ENCODE measurements at regions not wholly inside any gene's neighbourhood (a gene's known extent, or its start where the extent isn't known, plus 50 kb on each side); places are given as distances from the start of the nearest gene placed in this dataset.

DNA sequence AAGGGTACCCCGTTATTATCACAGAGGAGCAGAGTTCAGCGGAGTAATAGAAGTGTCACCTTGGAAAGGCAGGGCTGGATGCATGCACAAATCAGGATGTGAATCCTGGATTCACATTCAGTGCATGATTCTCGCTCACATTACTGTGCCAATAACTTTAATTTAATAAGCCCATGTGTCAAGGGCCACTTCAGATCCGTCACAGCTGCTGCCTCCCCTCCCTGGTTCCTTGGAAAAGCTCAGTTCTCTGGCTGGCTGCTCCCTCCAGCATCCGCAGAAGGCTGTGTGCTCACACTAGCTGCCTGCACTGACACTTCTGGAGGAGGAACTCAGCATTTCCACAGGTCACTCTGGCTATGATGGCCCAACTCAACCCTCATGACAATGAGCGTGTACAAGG is 256.8 kb upstream of the ADAMTS16 start:
- H3K27ac Mint-ChIP-seq: no peak overlapping the region
- no peak overlapping the region for H3K4me2 ChIP-seq
- H3K27me3 ChIP-seq (ENCODE audit: insufficient read depth): no peaks in the 10 kb centered on the region
- no peak overlapping the region for H3K4me3 Mint-ChIP-seq
- ATAC-seq (no peak), DNase-seq (ENCODE audit: low spot score) (no peak)
- H3K4me1 ChIP-seq (ENCODE audit: insufficient read depth): no peaks in the 10 kb centered on the region
- H3F3A ChIP-seq (replicated peaks; ENCODE audit: low read depth): no peaks in the 10 kb centered on the region
- H3K4me3 ChIP-seq: no peak overlapping the region
- H4K20me1 ChIP-seq (replicated peaks; ENCODE audit: insufficient read depth): no peaks in the 10 kb centered on the region
- H3K79me2 ChIP-seq (replicated peaks; ENCODE audit: insufficient read depth): no peaks in the 10 kb centered on the region
- H3K4me1 Mint-ChIP-seq: peaks cover 4% of the 10 kb centered on the region; the same call in 1 of the 3 replicates
- no peaks in the 10 kb centered on the region for H3K36me3 ChIP-seq (ENCODE audit: insufficient read depth)
- no peak overlapping the region for H2AFZ ChIP-seq
- no peaks in the 10 kb centered on the region for H3K36me3 Mint-ChIP-seq (ENCODE audit: low read depth)
- no peaks in the 10 kb centered on the region for H3K9me2 ChIP-seq (ENCODE audit: insufficient read depth)
- TF ChIP-seq, protein P1, sequence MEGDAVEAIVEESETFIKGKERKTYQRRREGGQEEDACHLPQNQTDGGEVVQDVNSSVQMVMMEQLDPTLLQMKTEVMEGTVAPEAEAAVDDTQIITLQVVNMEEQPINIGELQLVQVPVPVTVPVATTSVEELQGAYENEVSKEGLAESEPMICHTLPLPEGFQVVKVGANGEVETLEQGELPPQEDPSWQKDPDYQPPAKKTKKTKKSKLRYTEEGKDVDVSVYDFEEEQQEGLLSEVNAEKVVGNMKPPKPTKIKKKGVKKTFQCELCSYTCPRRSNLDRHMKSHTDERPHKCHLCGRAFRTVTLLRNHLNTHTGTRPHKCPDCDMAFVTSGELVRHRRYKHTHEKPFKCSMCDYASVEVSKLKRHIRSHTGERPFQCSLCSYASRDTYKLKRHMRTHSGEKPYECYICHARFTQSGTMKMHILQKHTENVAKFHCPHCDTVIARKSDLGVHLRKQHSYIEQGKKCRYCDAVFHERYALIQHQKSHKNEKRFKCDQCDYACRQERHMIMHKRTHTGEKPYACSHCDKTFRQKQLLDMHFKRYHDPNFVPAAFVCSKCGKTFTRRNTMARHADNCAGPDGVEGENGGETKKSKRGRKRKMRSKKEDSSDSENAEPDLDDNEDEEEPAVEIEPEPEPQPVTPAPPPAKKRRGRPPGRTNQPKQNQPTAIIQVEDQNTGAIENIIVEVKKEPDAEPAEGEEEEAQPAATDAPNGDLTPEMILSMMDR (conservative IDR thresholded peaks at IDR 0.05; ENCODE audit: low read depth in 2 of 2): no peak
- no peak for TF ChIP-seq NANOG (IDR thresholded peaks at IDR 0.05; ENCODE audit: borderline replicate concordance)
- TF ChIP-seq EZH2 (IDR thresholded peaks at IDR 0.05; ENCODE audit: low read depth, unreplicated experiment): no peak
- no peak for TF ChIP-seq ZNF114 (CRISPR knock-in tag; IDR thresholded peaks at IDR 0.05)
- TF ChIP-seq STAT1 (IDR thresholded peaks at IDR 0.05; ENCODE audit: unreplicated experiment): no peak
- no peak for TF ChIP-seq EZH2phosphoT487 (IDR thresholded peaks at IDR 0.05; ENCODE audit: unreplicated experiment)
- TF ChIP-seq, protein P2, sequence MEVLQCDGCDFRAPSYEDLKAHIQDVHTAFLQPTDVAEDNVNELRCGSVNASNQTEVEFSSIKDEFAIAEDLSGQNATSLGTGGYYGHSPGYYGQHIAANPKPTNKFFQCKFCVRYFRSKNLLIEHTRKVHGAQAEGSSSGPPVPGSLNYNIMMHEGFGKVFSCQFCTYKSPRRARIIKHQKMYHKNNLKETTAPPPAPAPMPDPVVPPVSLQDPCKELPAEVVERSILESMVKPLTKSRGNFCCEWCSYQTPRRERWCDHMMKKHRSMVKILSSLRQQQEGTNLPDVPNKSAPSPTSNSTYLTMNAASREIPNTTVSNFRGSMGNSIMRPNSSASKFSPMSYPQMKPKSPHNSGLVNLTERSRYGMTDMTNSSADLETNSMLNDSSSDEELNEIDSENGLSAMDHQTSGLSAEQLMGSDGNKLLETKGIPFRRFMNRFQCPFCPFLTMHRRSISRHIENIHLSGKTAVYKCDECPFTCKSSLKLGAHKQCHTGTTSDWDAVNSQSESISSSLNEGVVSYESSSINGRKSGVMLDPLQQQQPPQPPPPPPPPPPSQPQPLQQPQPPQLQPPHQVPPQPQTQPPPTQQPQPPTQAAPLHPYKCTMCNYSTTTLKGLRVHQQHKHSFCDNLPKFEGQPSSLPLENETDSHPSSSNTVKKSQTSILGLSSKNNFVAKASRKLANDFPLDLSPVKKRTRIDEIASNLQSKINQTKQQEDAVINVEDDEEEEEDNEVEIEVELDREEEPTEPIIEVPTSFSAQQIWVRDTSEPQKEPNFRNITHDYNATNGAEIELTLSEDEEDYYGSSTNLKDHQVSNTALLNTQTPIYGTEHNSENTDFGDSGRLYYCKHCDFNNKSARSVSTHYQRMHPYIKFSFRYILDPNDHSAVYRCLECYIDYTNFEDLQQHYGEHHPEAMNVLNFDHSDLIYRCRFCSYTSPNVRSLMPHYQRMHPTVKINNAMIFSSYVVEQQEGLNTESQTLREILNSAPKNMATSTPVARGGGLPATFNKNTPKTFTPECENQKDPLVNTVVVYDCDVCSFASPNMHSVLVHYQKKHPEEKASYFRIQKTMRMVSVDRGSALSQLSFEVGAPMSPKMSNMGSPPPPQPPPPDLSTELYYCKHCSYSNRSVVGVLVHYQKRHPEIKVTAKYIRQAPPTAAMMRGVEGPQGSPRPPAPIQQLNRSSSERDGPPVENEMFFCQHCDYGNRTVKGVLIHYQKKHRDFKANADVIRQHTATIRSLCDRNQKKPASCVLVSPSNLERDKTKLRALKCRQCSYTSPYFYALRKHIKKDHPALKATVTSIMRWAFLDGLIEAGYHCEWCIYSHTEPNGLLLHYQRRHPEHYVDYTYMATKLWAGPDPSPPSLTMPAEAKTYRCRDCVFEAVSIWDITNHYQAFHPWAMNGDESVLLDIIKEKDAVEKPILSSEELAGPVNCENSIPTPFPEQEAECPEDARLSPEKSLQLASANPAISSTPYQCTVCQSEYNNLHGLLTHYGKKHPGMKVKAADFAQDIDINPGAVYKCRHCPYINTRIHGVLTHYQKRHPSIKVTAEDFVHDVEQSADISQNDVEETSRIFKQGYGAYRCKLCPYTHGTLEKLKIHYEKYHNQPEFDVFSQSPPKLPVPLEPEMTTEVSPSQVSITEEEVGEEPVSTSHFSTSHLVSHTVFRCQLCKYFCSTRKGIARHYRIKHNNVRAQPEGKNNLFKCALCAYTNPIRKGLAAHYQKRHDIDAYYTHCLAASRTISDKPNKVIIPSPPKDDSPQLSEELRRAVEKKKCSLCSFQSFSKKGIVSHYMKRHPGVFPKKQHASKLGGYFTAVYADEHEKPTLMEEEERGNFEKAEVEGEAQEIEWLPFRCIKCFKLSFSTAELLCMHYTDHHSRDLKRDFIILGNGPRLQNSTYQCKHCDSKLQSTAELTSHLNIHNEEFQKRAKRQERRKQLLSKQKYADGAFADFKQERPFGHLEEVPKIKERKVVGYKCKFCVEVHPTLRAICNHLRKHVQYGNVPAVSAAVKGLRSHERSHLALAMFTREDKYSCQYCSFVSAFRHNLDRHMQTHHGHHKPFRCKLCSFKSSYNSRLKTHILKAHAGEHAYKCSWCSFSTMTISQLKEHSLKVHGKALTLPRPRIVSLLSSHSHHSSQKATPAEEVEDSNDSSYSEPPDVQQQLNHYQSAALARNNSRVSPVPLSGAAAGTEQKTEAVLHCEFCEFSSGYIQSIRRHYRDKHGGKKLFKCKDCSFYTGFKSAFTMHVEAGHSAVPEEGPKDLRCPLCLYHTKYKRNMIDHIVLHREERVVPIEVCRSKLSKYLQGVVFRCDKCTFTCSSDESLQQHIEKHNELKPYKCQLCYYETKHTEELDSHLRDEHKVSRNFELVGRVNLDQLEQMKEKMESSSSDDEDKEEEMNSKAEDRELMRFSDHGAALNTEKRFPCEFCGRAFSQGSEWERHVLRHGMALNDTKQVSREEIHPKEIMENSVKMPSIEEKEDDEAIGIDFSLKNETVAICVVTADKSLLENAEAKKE (CRISPR knock-in tag; IDR thresholded peaks at IDR 0.05): no peak
- no peak for TF ChIP-seq ZNF331 (CRISPR knock-in tag; IDR thresholded peaks at IDR 0.05; ENCODE audit: low read depth)
- TF ChIP-seq CREB1 (CRISPR knock-in tag; IDR thresholded peaks at IDR 0.05; ENCODE audit: low read depth): no peak
- TF ChIP-seq, protein P3, sequence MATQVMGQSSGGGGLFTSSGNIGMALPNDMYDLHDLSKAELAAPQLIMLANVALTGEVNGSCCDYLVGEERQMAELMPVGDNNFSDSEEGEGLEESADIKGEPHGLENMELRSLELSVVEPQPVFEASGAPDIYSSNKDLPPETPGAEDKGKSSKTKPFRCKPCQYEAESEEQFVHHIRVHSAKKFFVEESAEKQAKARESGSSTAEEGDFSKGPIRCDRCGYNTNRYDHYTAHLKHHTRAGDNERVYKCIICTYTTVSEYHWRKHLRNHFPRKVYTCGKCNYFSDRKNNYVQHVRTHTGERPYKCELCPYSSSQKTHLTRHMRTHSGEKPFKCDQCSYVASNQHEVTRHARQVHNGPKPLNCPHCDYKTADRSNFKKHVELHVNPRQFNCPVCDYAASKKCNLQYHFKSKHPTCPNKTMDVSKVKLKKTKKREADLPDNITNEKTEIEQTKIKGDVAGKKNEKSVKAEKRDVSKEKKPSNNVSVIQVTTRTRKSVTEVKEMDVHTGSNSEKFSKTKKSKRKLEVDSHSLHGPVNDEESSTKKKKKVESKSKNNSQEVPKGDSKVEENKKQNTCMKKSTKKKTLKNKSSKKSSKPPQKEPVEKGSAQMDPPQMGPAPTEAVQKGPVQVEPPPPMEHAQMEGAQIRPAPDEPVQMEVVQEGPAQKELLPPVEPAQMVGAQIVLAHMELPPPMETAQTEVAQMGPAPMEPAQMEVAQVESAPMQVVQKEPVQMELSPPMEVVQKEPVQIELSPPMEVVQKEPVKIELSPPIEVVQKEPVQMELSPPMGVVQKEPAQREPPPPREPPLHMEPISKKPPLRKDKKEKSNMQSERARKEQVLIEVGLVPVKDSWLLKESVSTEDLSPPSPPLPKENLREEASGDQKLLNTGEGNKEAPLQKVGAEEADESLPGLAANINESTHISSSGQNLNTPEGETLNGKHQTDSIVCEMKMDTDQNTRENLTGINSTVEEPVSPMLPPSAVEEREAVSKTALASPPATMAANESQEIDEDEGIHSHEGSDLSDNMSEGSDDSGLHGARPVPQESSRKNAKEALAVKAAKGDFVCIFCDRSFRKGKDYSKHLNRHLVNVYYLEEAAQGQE (IDR thresholded peaks at IDR 0.05; ENCODE audit: unreplicated experiment): no peak
- no peak for TF ChIP-seq JUNB (IDR thresholded peaks at IDR 0.05; ENCODE audit: unreplicated experiment)
- no peak for TF ChIP-seq POLR2AphosphoS5 (IDR thresholded peaks at IDR 0.05; ENCODE audit: low read depth)
- TF ChIP-seq, protein P4, sequence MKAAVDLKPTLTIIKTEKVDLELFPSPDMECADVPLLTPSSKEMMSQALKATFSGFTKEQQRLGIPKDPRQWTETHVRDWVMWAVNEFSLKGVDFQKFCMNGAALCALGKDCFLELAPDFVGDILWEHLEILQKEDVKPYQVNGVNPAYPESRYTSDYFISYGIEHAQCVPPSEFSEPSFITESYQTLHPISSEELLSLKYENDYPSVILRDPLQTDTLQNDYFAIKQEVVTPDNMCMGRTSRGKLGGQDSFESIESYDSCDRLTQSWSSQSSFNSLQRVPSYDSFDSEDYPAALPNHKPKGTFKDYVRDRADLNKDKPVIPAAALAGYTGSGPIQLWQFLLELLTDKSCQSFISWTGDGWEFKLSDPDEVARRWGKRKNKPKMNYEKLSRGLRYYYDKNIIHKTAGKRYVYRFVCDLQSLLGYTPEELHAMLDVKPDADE (IDR thresholded peaks at IDR 0.05): no peak
- no peak overlapping the region for H3K27ac ChIP-seq (ENCODE audit: low read depth)
- H3K9me3 Mint-ChIP-seq: no peaks in the 10 kb centered on the region
- H3K27me3 Mint-ChIP-seq (ENCODE audit: insufficient read depth, low read depth, poor library complexity): peaks cover 2% of the 10 kb centered on the region

All from GM23338 (cell line).